ENCODE measurements at regions not wholly inside any gene's neighbourhood (a gene's known extent, or its start where the extent isn't known, plus 50 kb on each side); places are given as distances from the start of the nearest gene placed in this dataset.

GRCh38 chr13:111531505-111531904, 211.1 kb downstream of the TEX29 start:
- H3K4me3 ChIP-seq (ENCODE audit: low read depth, low read length) = no peak overlapping the region
- TF ChIP-seq CTCF (IDR thresholded peaks at IDR 0.05; ENCODE audit: borderline replicate concordance, insufficient read depth, low read depth, low read length) = no peak

- TF ChIP-seq CTCF (IDR thresholded peaks at IDR 0.05; ENCODE audit: borderline replicate concordance, insufficient read depth, low read depth, low read length) = no peak
- no peak overlapping the region for H3K4me3 ChIP-seq (ENCODE audit: low read depth, low read length)
These were observed 211.7 kb downstream of the TEX29 start for GRCh38 chr13:111532111-111532510.

DNA sequence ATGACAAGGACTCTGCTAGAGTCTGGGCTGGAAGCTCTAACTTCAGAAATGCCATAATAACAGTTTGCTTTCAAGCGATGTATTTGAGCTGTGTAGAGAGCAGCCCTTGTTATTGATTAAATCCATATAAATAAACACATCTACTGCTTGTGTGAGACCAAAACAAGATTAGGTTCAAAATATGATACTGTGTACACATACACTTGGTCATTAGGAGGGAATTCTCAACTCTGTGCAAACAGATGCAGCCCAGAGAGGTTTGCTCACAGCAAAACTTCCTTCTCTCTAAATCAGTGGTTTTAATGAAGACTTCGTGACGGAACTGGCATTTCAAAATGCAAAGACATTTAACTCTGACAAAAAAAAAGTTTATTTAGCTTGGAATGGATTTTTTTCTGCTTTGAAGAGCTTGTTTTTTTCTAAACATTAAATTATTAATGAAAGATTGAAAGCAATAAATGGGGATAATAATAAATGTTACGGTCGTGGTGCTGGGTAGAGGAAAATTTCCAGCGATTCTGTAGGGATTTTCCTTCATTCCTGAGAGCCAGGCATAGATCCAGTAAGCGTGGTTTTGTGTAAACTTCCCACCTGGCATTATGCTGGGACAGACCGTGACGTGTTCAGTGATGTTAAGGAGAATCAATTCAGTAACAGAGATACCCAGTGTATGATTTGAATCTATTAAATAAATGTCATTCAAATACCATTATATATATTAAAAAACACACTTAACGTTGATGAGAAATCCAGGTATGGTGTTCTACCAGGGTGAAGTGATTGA, 213.7 kb downstream of the TEX29 start:
- no peak for TF ChIP-seq CTCF (IDR thresholded peaks at IDR 0.05; ENCODE audit: borderline replicate concordance, insufficient read depth, low read depth, low read length)
- H3K4me3 ChIP-seq (ENCODE audit: low read depth, low read length) = no peak overlapping the region

DNA sequence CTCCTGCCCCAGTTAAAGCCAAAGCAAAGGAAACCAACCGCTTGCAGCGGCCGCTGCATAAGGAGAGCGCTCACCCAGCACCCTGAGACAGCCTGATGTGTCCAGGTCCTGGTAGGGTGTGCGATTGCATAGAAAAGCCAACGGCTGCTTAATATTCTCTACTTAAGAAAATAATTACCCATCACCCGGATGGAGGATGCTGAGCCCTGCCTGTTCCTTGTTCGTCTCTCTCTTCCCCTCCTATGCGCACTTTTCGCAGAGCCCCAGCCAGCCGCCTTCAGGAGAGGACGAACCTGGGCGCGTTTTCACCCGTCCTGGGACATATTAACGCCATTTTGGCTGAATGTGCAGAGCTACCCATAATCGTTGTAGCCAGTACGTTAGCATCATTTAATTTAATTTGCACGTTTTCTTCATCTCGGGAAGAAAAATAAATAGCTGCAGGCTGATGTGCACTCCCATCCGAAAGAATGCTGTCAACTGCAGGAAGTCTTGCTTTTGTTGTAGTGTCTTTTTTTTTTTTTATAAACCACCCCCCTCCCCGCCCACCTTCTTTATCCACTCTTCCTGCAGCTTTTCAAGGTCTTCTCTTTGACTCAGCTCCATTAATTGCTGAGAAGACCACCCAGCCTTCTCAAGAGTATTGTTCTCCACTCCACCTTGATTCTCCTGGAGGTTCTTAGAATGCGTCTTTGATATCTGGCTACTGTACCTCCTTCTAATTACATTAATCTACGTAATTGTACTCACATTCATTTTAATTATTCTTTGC, 214.5 kb downstream of the TEX29 start:
- TF ChIP-seq CTCF (IDR thresholded peaks at IDR 0.05; ENCODE audit: borderline replicate concordance, insufficient read depth, low read depth, low read length) = no peak
- no peak overlapping the region for H3K4me3 ChIP-seq (ENCODE audit: low read depth, low read length)

DNA sequence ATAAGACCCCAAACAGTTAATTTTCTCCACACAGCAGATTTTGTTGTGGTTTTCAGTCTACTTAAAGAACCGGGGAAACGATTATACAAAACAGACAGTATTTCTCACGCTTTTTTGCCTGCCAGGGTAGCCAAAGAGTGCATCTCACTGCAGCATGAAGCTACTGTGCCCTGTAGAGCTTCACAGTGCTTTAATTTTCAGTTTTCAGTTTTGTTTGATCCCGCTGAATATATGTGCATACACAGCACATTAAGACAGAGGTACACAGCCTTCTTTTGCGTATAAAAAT, 215.0 kb downstream of the TEX29 start:
- no peak for TF ChIP-seq CTCF (IDR thresholded peaks at IDR 0.05; ENCODE audit: borderline replicate concordance, insufficient read depth, low read depth, low read length)
- H3K4me3 ChIP-seq (ENCODE audit: low read depth, low read length) = no peak overlapping the region

DNA sequence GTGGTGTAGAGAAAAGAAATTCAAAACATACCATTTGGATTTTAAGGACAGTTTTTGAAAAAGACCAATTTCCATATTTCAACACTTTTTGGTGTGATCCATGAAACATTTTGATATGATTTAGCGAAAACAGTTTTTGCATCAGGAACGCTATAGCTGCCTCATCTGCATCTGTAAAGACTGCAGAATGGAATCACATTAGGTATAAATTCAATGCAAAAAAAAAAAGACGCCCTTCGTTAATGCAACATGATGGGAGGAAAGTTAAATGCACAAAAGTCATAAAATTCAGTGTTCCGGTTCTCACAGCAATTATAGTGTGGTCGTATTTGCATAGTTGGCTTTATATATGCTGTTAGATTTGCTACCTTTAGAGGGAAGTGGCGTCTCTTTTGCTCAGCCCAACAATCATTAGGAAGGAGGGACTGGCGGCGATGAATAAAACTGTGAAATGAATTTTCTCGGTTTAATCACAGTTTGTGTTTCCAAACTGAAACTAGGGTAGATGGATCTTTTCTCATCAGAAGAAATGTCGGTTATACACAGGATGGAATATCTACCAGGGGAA, 215.7 kb downstream of the TEX29 start:
- H3K4me3 ChIP-seq (ENCODE audit: low read depth, low read length) = no peak overlapping the region

More for the DNA sequence above, 215.7 kb downstream of the TEX29 start:
- no peak for TF ChIP-seq CTCF (IDR thresholded peaks at IDR 0.05; ENCODE audit: borderline replicate concordance, insufficient read depth, low read depth, low read length)
